Daoy (cell line): ENCODE measurements at regions not wholly inside any gene's neighbourhood (a gene's known extent, or its start where the extent isn't known, plus 50 kb on each side); places are given as distances from the start of the nearest gene placed in this dataset.

ENCODE experiments used
- DNase-seq: peaks from one replicate; pipeline ENCODE4 v3.0.0-alpha.2; 2015; ENCODE audit warnings: low read depth

GRCh38 chr2:67516899-67517530 lies 119.9 kb downstream of the ETAA1 start:
- peak; percentile 44 for DNase-seq

- no peak for DNase-seq
These were observed 125.0 kb downstream of the ETAA1 start for GRCh38 chr2:67522148-67522547.

GRCh38 chr2:67524213-67524612 lies 127.1 kb downstream of the ETAA1 start:
- no peak for DNase-seq

GRCh38 chr2:67524777-67525176 lies 127.6 kb downstream of the ETAA1 start:
- DNase-seq = no peak

GRCh38 chr2:67526283-67526682 lies 129.2 kb downstream of the ETAA1 start:
- no peak for DNase-seq

- no peak for DNase-seq
These were observed 131.2 kb downstream of the ETAA1 start for GRCh38 chr2:67528320-67528719.

GRCh38 chr2:67532387-67532786 lies 135.3 kb downstream of the ETAA1 start:
- no peak for DNase-seq

GRCh38 chr2:67534745-67535144 lies 137.6 kb downstream of the ETAA1 start:
- DNase-seq = no peak

GRCh38 chr2:67540962-67541361 lies 143.8 kb downstream of the ETAA1 start:
- no peak for DNase-seq

- DNase-seq = no peak
These were observed 147.2 kb downstream of the ETAA1 start for GRCh38 chr2:67544286-67544685.

GRCh38 chr2:67548317-67549201 lies 151.4 kb downstream of the ETAA1 start:
- no peak for DNase-seq

GRCh38 chr2:67559156-67559555 lies 162.0 kb downstream of the ETAA1 start:
- DNase-seq = no peak

GRCh38 chr2:67560771-67561456 lies 163.8 kb downstream of the ETAA1 start:
- no peak for DNase-seq

GRCh38 chr2:67561457-67561965 lies 164.4 kb downstream of the ETAA1 start:
- DNase-seq = peak; percentile 48

- DNase-seq = no peak
These were observed 166.9 kb downstream of the ETAA1 start for GRCh38 chr2:67564076-67564475.

- no peak for DNase-seq
These were observed 167.5 kb downstream of the ETAA1 start for GRCh38 chr2:67564626-67565025.

GRCh38 chr2:67565262-67565661 lies 168.1 kb downstream of the ETAA1 start:
- no peak for DNase-seq

- DNase-seq = peak; percentile 46
These were observed 168.6 kb downstream of the ETAA1 start for GRCh38 chr2:67565761-67566160.

- no peak for DNase-seq
These were observed 169.2 kb downstream of the ETAA1 start for GRCh38 chr2:67566285-67566684.

- DNase-seq = no peak
These were observed 170.0 kb downstream of the ETAA1 start for GRCh38 chr2:67566958-67567635.

- DNase-seq = no peak
These were observed 170.8 kb downstream of the ETAA1 start for GRCh38 chr2:67567886-67568285.

GRCh38 chr2:67570611-67571010 lies 173.5 kb downstream of the ETAA1 start:
- DNase-seq = no peak
